GM19467 (cell line): ENCODE measurements at regions not wholly inside any gene's neighbourhood (a gene's known extent, or its start where the extent isn't known, plus 50 kb on each side); places are given as distances from the start of the nearest gene placed in this dataset.

Experiments
- ATAC-seq: cut with Tn5 transposase; IDR thresholded peaks from one replicate; pipeline ENCODE4 v1.9.1; 2021; ENCODE audit warnings: mild to moderate bottlenecking, moderate library complexity; ENCODE audit not compliant: unreplicated experiment

GRCh38 chr1:55378582-55378981, 163.4 kb upstream of the USP24 start:
- ATAC-seq = no peak

- no peak for ATAC-seq
Observed at GRCh38 chr1:55376897-55377296, 161.7 kb upstream of the USP24 start.

GRCh38 chr1:55375617-55376258, 160.6 kb upstream of the USP24 start:
- no peak for ATAC-seq

- ATAC-seq = no peak
Observed at GRCh38 chr1:55374801-55375616, 159.8 kb upstream of the USP24 start.

- ATAC-seq = no peak
Observed at GRCh38 chr1:55374216-55374615, 159.1 kb upstream of the USP24 start.

- no peak for ATAC-seq
Observed at GRCh38 chr1:55369474-55369873, 154.3 kb upstream of the USP24 start.

- no peak for ATAC-seq
Observed at GRCh38 chr1:55368698-55369097, 153.5 kb upstream of the USP24 start.

GRCh38 chr1:55367273-55367672, 152.1 kb upstream of the USP24 start:
- no peak for ATAC-seq

GRCh38 chr1:55364216-55364615, 149.1 kb upstream of the USP24 start:
- ATAC-seq = no peak

- no peak for ATAC-seq
Observed at GRCh38 chr1:55363268-55363667, 148.1 kb upstream of the USP24 start.

GRCh38 chr1:55362558-55362957, 147.4 kb upstream of the USP24 start:
- ATAC-seq = no peak

GRCh38 chr1:55359611-55360010, 144.4 kb upstream of the USP24 start:
- no peak for ATAC-seq

- no peak for ATAC-seq
Observed at GRCh38 chr1:55358581-55358980, 143.4 kb upstream of the USP24 start.

GRCh38 chr1:55355549-55355948, 140.4 kb upstream of the USP24 start:
- no peak for ATAC-seq

- no peak for ATAC-seq
Observed at GRCh38 chr1:55353707-55354620, 138.8 kb upstream of the USP24 start.

GRCh38 chr1:55352811-55353180, 137.6 kb upstream of the USP24 start:
- no peak for ATAC-seq

GRCh38 chr1:55352080-55352810, 137.1 kb upstream of the USP24 start:
- ATAC-seq = no peak

GRCh38 chr1:55348356-55348755, 133.2 kb upstream of the USP24 start:
- ATAC-seq = no peak

GRCh38 chr1:55347866-55348265, 132.7 kb upstream of the USP24 start:
- no peak for ATAC-seq

- no peak for ATAC-seq
Observed at GRCh38 chr1:55347041-55347440, 131.9 kb upstream of the USP24 start.

- ATAC-seq = no peak
Observed at GRCh38 chr1:55346586-55346985, 131.4 kb upstream of the USP24 start.
